AG09319 (cell line): ENCODE measurements at regions not wholly inside any gene's neighbourhood (a gene's known extent, or its start where the extent isn't known, plus 50 kb on each side); places are given as distances from the start of the nearest gene placed in this dataset.

Experiments
- DNase-seq: peaks from one replicate; pipeline ENCODE4 v3.0.0-alpha.2; 2010; ENCODE audit warnings: low read depth; ENCODE audit errors: extremely low read depth
- CTCF ChIP-seq: IDR thresholded peaks from 2 replicates; pipeline ENCODE4 v1.5.1; 2011; ENCODE audit warnings: low read depth, mild to moderate bottlenecking, inconsistent platforms, low read length, moderate library complexity

DNA sequence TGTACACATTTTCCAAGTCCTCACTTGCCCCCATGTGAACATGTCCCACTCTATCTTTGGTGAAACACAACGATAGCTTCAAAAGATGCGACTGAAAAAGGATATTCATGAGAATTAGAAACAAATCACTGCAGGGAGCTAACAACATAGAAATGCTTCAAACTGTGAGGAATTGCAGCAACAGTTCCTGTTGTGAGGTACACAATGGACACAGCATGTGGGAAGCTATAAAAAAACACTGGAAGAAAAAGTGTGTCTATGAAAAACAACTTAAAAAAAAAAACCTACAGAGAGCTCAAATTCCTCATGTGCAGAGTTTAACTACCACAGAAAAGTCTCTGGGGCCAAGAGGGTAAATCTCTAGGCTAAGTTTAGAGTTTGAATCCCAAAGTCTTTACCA is 51.6 kb upstream of the BLTP1 start:
- no peak for DNase-seq
- no peak for TF ChIP-seq CTCF

GRCh38 chr4:122099896-122100295 is 52.2 kb upstream of the BLTP1 start:
- no peak for TF ChIP-seq CTCF

DNA sequence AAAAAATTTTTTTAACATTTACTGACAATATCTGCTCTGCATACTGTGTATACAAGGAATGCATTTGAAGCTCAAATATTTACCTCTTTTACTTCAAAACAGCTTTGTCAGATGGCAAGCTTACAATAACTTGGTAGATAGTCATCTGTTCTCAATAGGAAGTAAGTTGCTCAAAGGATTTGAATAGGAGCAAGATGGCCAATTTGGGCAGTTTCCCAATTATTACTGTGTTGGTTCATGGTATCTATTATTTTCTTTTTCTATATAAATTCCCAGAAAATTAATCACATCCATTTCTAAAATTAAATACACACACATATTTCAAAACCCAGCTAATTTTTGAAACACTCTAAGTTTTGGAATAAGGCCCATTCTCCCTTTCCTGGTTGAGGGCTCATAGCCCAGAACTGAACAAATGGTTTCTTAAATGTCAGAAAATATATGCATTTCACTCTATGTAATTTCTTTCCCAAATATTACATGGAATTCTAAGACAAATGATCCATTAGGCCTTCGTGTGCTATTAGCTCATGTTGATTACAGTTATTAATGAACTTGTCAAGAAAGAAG is 60.2 kb upstream of the BLTP1 start:
- peak; percentile 24 for DNase-seq
- no peak for TF ChIP-seq CTCF

More at GRCh38 chr4:122099896-122100295, 52.2 kb upstream of the BLTP1 start:
- no peak for DNase-seq

DNA sequence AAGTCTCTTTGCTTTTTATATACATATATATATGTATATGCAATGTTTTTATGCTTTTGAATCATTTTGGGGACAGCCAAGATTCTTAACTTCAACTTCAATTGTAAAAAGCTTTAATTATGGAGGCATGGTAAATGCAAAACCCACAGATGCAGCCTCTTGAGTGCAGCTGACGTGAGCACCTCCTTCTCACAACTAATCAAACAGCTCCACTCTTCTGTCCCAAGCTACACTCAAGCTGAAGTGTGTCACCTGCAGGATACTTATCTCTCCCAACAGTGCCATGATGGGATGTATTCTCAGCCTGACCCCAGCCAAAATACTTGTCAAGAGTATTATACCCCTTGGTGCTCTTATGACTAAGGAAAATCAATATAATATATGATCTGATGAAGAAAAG is 60.7 kb upstream of the BLTP1 start:
- no peak for DNase-seq
- no peak for TF ChIP-seq CTCF

- no peak for DNase-seq
- TF ChIP-seq CTCF = no peak
Measured at GRCh38 chr4:122090989-122091388, 61.1 kb upstream of the BLTP1 start.

DNA sequence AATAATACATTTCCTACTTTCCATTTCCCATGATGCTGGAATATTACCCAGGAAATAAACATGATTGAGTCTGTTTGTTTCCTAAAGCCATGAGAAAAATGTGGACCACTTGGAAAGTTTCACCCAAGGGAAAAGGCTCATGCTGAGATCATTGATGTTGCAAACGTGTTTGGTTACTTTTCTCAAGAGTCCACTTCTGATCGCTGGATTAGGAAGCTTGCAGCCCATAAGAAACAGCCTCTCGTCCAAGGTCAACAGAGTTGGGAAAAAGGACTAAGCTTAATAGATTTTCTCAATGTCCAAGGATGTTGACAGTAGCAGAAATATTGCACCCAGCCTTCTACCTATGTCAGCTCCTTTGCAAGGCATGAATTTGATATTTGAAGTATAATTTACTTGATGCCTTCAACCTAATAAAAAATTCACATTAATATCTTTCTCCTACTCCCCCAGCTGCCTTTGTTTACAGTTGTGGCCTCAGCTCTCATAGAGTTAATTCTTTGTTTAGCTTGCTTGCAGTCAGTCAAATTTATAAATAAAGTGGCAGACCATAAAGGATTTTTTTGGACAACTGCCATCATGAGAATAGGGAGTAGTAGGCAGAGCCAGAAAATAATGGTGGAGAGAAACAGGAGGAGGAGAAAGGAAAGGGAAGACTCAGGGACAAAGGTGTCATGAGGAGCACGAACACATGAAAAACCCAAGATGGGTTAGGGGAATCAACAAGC is 65.6 kb upstream of the BLTP1 start:
- TF ChIP-seq CTCF = no peak
- DNase-seq = no peak

DNA sequence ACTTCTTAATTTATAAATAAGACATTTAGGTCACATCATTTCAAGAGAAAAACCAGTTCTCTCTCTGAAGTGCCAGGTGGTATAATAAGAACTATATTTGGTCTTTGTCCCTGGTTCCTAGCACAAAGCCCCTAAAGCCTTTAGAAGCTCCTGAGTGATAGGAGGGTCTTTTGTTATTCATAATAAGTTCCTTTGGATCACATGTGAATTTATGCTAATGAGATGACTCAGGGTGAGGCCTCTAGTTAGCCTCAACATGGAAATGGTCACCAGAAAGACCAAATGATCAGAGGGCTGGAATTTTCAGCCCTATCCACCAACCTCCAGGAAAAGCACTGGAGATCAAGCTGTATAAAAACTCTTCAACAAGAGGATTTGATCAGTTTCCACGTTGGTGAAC is 68.1 kb upstream of the BLTP1 start:
- no peak for DNase-seq
- TF ChIP-seq CTCF = no peak
